NCI-H82 treated with DMSO at 0.1 percent for 48 hours (cell line): ENCODE measurements at regions not wholly inside any gene's neighbourhood (a gene's known extent, or its start where the extent isn't known, plus 50 kb on each side); places are given as distances from the start of the nearest gene placed in this dataset.
"Not testable (repeated sequence)": the region's sequence is repeated elsewhere in the genome, so short reads cannot be mapped to it uniquely, and the experiment has no call there.

Source experiments
- DNase-seq: peaks from one replicate; lab custom pipeline; 2025; ENCODE audit not compliant: unreplicated experiment; lab: John Stamatoyannopoulos, UW

DNA sequence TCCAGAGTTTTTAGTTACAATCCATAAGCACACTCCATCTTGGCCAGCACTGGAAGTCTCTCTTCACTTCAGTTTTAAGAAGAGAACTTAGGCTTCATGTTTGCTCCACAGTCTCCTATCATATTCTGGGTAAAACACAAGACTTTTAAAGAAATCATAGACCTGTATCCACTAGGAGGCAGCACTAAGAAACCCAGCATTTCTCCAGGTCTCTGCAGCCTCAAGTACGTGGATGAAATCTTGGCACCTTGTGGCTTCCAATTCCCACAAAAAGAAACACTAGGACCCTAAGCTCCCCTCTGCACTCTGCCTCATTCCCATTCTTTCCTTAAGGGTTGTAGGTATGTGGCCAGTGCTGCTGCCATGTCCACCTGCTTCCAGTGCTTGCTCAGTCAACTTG, 367.3 kb upstream of the CASK start:
- DNase-seq, result peak; percentile 1

DNA sequence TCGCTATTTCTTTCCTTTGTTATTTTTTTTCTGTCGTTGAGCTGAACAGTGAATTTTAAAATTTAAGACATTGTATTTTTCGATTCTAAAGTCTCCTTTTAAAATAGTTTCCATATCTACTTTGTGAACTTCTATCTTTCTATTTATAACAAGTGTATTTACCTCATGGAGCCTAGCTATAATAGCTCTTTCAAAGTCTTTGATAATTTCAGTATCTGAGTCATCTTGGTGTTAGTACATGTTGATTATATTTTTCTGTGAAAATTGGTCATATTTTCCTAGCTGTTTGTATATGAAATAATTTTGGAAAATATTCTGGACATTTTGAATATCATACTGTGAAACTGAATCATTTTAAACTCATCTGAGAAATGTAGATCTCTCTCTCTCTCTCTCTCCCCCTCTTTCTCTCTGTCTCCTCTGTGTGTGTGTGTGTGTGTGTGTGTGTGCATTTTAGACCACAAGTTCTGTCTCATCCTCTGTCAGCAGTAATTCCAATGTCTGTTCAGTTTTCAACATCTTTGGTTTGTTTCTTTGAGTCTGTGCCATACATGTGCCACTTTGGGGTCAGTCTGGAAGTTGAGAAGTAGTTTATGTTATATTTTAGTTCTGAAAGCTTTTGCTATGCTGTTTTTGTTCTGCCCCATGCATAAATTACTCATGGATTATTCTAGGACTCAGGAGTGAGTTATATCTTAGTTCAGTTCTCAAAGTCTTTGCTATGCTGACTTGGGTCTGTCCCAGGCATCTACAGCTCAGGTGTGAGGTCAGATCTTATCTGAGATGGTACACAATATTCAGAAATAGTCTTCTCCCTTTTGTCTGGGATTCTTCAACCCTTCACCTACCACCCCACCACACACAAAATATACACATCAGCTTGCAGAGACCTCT, 366.4 kb upstream of the CASK start:
- no peak for DNase-seq

DNA sequence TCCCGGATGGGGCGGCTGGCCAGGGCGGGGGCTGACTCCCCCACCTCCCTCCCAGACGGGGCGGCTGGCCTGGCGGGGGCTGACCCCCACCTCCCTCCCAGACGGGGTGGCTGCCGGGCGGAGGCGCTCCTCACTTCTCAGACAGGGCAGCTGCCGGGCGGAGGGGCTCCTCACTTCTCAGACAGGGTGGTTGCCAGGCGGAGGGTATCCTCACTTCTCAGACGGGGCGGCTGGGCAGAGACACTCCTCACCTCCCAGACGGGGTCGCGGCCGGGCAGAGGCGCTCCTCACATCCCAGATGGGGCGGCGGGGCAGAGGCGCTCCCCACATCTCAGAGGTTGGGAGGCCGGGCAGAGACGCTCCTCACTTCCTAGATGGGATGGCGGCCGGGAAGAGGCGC, 362.3 kb upstream of the CASK start:
- DNase-seq, result not testable (repeated sequence)

DNA sequence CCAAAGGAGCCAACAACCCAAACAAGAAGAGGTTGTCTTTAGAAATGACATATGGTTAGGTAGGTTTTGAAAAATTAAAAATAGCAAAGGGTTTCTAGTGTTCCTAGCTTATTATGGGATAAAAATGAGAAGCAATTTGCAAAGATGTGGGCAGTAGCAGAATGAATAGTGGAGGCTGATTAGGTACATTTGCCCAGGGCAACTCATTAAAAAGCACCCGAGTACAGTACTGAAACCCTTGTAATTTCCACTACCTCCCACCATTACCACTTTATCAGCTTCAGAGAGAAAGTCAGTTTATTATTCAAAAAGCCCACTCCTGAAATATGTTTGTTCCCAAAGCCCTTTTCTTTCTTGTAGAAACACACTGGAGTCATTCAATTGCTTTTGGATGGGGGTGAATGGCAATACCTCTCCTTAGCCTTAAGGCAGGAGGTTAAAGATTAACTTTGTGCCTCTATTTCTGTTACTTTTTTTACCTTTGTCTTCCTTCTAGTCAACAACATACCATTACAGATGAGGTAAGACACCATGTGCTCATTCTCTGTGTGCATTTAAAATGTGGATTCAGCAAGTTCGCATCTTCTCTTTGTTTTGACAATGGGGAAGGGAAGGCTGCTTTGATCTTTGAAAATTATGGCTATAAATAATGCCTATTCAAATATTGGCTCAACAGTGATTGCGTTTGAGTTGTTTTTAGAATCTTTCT, 353.8 kb upstream of the CASK start:
- no peak for DNase-seq

DNA sequence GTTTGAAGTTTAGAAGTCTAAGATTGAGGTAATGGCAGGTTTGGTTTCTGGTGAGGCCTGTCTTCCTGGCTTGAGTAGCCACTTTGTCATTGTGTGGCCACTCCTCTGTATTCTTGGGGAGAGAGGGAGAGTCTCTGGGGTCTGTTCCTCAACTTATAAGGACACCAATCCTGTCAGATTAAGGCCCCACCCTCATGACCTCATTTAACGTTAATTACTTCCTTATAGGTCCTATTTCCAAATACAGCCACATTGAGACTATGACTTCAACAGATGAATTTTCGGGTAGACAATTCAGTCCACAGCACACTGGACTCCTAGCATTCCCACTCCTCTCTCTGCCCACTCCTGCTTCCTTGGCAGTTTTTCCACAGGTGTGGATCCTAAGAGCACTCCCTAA, 350.8 kb upstream of the CASK start:
- DNase-seq, result no peak

DNA sequence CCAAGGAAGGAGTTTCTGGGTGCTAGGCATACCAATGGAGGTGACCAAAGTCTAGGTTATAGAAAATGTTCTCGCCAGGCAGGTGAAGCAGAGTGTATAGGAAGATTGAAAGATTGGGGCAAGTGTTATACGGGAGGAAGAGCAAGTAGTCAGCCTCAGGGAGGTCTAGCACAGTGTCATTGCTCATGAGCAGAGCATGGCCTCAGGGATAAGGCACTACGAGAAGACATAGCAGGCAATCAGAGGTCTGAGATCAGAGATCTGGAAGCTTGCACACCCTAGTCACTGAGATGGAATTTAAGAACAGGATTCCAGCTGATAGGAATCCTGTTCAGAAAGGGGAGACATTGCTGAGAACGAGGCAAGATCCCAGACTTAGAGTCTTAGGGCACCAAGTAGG, 350.0 kb upstream of the CASK start:
- DNase-seq, result no peak

DNA sequence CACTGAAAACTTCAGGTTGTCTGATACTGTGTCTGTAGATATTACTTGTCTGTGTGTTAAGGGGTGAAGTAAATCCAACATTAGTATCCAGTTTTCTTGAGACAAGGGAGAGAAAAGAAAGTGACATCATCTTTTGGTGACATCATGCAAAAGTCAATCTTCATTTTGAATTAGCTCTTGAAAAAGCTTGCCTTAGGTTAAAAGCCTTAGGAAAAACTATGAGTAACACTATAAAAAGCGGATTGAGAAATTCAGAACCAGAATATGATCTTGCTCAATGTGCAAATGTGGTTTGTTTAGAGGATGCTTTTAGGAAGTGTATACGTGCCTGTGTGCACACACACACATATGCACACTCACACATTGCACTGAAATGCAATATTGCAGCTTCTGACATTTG, 345.8 kb upstream of the CASK start:
- DNase-seq, result no peak

DNA sequence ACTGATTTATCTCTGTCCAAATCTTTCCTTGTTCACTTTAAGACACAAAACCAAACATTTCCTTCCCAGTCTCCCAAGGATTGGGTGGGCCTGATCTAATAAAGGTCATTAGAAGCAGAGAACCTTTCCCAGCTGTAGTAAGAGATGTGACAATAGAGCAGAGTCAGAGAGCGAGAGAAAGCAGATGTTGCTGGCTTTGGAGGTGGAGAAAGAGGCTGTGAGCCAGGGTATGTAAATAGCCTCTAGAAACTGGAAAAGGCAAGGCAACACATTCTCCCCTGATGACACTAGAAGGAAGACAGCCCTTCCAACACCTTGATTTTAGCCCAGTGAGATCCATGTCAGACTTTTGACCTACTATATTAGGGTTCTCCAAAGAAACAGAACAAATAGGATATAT, 337.5 kb upstream of the CASK start:
- no peak for DNase-seq

DNA sequence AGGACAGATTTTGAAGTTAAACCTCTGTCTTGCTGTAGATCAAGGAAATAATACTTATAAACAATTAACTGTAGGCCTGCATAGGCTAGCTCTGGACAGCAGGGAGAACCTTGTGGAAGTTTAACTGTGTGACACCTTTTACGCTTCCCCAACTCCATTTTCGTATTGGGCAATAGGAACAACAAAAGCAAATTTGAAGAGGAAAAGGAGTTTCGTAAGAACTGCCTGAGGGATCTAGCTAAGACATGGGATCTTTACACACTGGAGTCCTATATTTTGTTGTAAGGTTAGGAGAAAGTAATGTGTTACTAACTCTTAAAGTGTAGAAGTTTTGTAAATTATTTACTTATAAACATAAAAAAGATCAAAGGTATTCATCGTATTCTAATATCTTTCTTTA, 324.9 kb upstream of the CASK start:
- no peak for DNase-seq

DNA sequence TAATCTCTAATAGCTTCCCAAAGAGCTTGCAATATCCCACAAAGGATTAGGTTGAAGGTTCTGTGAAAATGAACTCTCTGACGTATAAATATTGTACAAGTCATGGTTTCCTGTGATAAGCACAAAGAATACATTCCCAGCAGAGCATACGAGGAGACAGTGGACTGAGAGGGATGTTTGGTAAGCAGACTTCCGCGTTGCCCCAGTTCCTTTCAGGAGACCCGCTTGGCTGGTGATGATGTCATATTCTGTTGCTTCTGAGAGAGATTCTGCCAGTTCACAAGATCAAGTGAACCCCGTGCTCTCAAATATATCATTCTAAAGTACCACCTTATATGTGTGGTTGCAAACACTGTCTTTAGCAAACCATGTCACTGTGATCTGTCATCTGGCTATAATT, 323.9 kb upstream of the CASK start:
- no peak for DNase-seq

DNA sequence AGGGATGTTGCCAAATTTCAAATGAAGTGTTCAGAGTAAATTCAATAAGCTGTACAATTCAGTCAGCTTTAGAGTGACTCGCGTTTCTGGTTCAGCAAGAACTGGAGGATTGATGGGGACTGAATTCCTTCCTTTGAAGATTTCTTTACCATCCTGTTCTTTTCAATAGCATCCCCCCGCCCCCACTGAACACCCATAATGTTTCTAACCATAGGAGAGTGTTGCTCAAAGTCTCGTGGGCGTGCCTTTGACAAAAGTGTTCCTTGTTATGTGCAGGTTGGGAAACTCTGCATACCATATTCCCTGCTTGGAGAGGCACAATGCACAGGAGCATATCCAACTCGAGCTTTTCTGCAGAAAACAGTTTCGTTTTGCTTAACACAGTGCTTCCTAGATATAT, 323.5 kb upstream of the CASK start:
- DNase-seq, result no peak

DNA sequence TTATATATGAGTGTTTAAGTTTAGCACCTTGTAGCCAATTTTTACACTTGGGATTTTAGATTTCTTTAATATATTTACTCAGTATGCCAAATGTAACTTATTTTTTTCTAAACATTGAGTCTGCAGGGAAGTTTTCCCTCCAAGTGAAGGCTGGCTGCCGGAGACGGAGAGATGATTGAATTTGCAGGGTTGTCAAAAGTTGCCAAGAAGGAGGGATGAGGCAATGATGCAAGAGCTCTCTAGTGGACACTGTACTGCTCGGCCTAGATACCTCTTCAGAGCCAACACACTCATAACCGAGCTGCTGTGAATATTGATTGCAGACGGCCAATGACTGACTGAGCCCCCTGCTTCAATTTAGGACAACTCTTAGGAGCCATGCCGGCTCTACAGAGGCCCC, 318.6 kb upstream of the CASK start:
- DNase-seq, result no peak

DNA sequence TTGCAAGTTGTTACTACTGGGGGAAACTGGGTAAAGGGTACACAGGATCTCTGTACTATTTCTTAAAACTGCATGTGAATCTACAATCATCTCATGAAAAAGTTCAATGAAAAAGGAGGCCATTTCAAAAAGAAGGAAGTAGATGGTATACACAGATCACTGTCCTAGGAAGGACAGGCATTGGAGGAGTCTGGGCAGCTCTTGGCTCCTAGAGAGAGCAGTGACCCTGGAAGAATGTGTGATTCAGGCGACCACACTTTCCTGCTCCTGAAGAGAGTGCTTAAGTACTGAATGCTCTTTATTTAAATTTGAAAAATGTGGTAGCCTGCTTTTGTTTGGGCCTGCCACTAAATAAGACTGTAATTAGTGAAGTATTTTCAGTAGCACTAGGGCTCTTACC, 318.1 kb upstream of the CASK start:
- no peak for DNase-seq

DNA sequence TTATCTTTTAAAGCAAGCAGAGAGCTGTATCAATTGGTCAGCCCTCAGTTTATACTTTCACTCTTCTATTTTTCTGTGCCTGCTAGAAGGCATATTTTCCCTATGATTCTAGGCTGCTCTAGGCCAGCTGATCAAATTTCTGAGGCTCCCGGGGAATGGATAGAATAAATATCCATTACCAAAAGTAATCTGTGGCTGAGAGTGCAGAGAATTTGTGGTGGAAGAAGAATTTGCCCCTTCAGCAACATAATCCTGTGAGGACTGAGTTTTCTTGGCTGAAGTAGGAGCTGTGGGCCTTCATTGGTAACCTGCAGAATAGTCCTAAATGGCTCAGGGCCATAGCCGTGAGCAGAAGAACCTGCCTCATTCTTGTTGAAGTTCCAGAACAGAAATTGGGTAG, 314.6 kb upstream of the CASK start:
- no peak for DNase-seq

DNA sequence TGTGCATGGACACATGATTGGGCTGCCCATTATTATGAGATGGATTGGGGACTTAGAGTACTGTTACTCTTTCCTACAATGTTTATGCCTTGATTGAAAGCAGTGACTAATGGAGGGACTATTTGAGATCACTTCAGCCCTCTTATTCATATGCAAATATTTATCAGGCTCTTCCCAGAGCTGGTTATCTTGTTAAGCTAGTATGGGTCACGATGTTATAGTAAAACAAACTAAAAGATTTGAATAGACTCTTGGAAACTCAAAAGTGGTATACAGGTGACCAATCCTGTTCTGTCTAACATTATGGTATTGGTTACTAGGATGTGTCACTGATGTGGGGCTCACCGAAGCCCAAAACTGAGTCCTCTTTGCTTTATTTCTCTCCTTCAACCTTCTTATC, 306.2 kb upstream of the CASK start:
- no peak for DNase-seq

DNA sequence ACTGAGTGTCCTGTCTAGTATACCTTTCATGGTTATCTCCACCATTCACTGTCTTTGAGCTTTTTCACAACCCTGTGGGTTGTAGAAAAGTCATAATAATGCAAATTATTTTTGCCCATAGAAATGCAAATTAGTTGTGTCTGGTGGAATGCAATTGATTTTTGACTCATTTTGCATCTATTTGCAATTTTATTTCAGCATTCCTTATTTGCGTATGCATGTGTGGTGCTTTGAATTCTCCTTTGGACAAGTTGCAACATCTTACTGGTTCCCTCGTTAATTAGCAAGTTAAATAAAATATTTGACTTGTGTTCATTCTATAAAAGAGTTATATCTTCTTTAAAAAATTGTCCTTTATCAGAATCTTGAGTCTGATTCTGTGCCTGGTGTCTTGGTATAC, 297.3 kb upstream of the CASK start:
- no peak for DNase-seq

DNA sequence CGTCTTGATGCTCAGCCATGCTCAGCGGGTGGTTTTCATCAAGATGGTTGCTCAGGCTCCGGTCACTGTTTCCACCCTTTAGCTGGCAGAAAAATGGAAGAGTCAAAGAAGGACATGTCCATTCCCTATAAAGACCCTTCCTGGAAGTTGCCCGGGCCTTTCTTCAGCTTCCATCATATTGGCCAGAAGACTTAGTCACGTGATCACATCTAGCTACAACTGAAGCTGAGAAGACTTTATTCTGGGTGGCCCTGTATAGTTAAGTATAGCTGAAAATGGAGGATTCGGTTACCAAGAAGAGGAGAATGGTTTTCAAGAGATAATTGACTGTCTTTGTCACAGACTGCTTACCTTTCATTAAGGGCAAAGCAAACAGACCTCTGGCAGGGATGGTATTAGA, 296.7 kb upstream of the CASK start:
- no peak for DNase-seq

DNA sequence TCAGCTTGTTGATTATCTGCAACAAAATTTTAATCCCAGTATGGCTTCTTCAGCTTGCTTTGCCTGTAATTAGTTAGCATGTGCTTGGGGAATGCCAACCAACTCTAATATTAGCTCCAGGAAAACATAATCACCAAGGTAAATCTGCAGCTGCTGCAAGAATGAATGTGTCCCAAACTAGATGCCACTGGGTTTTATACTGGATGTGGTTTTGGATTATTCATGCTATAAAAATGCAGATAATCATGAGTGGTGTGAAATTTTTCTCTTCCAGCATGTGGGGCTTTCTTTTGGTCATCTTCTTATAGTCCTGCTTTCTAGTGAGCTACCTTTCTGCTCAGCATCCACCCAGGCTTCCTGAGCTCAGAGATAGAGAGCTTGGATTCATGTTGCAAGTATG, 295.9 kb upstream of the CASK start:
- DNase-seq, result no peak

DNA sequence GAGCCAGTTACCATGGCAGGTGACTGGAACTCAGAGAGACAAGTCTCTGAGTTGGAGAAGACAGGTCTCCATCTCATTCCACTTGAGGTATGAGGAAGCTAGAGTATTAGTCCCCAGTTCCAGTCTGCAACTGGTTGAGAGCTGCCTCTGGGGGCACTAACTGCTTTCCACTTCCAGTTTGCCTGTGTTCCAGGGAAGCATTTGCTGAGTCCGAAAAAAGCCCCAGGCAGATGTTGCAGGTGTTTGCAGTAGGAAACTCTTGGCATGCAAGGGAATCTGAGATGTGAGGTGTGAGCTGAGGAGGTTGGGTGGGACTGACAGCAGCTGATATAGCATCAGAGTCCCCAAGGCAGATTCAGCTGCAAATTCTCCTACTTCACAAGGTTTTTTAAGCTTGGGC, 272.2 kb upstream of the CASK start:
- DNase-seq, result no peak

DNA sequence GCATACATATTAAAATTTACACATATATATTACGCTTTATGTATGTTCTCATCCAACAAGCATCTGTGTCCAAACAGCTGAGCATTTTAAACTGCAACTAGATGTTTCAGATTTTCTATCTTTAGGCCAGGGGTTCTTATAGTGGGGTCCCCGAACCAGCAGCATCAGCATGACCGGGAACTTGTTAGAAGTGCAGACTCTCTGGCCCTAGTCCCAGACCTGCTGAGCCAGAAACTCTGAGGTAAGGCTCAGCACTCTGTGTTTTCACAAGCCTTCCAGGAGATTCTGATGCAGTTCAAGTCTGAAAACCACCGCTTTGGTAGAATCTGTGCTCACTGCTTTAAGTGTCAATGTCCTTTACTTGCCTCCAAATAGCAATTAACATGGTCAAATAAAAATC, 266.2 kb upstream of the CASK start:
- DNase-seq, result no peak

DNA sequence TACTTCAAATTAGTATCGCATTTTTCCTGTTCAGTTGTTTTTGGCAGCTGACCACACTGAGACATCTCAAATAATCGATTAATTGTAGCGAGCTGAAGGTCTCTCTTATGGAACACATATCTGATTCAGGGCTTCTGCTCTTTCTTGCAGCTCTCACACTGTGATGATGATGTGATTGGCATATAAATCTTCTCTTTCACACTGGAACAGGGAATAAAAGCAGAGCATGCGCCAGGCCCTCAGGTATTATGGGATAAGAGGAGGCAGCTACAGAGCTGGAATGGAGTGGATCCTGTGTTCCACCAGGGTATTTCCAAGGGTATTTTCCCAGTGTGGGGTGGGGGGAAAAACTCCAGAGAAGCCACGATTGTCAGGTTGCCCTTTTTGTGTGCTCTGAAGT, 265.4 kb upstream of the CASK start:
- no peak for DNase-seq

DNA sequence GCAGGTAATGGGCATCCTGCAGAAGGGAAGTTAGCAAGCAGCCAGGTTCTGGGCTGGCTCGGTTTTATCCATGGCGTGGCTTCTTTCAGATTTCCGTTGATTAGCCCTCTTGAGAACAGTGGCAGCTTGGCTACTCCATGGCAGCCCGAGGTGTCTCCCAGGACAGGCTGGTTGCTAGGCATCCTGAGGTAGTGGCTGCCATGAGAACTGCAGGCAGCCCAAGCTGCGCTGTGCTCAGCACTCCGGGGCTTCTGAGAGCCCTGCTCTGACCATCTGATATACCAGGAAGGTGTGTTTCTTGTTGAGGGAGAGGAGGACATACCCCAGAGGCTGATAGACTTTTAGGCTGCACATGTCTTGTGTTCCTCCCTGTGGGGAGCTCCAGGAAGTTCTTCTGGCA, 253.4 kb upstream of the CASK start:
- DNase-seq, result no peak

DNA sequence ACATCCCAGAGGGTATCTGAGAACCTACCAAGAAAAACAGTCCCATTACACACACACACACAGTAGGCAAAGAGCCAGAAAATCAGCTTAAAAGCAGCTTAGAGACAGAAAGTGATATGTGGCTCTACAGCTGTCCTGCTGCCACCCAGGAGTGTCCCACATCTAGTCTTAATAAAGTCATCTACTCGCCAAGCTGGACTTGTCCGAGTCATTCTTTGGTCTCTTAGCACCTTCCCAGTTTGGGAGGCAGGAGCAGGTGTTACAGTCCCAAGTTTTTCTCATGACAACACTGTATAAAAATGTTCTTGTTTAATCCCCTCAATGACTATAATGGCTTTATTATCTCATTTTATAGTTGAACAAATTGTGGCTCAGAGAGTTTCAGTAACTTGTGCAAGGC, 252.5 kb upstream of the CASK start:
- peak; percentile 1 for DNase-seq
